ENCODE measurements at regions not wholly inside any gene's neighbourhood (a gene's known extent, or its start where the extent isn't known, plus 50 kb on each side); places are given as distances from the start of the nearest gene placed in this dataset.
A peak's percentile ranks its signal among the peaks of the same experiment; 100 is the strongest.

DNA sequence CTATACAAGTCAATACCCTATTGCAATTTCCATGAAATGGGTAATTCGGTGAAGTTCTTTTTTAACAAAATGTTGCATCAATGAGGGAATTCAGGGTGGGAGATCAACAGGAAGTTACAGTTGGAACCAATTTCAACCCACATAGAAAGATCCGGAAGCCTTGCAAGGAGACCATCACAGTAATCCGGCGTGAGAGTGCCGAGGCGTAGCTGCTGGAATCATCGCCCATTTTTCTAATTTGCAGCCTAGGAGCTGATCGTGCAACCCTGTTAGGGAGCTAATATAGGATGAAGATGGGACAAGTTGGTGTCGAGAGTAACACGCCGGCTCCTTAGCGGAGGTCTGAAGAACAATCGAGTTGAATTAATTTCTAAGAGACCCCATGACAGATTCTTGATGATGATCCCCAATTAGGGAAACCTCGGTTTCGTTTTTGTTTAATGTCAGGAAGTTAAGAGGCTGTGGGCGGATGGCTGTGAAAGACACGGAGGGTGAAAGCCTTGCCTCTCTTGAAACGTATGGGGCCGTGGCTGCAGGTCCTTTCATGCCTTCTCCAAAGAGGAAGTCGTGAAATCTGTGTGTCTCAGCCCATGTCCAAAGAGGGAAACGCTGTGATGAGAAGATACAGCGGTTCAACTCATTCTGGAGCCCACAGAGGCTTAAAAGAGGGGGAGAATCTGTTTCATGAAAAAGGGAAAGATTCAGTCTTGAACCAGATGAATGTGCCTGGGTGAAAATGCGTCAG lies 51.2 kb upstream of the CARD11 start:
- DNase-seq, result peak; percentile 56
- H3K4me3 Mint-ChIP-seq, result peak overlapping the region; percentile 74

DNA sequence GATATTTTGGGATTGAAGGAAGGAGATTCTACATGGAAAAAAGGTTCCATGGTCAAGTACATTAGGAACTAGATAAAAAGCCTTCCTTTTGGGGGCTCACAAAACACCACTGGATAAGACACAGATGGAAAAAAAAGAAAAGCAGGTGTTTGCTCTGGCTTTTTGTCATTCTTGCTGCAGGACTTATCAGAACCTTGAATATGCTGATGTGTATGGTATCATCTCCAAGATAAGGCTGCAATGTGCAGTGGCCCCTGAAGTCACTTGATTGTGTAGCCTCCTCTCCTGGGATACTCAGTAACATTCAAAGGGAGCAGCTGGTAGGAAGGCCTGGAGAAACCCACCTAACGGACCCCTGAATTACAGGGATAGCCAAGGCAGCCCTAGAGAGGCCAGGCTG lies 54.1 kb upstream of the CARD11 start:
- Mint-ChIP-seq H3K4me1 (peaks cover 62% of the 10 kb centered on the region), H3K27me3 (no peaks in the 10 kb centered on the region), H3K36me3 (ENCODE audit: low read depth) (no peaks in the 10 kb centered on the region), H3K9me3 (no peaks in the 10 kb centered on the region), H3K4me3 (no peak overlapping the region), H3K27ac (no peak overlapping the region)
- no peak for ATAC-seq
- no peak for DNase-seq

More for the DNA sequence above, 51.2 kb upstream of the CARD11 start:
- peak; percentile 60 for ATAC-seq
- H3K4me1 Mint-ChIP-seq, result peaks cover 68% of the 10 kb centered on the region
- no peaks in the 10 kb centered on the region for H3K9me3 Mint-ChIP-seq
- peak overlapping the region; percentile 98 for H3K27ac Mint-ChIP-seq
- H3K27me3 Mint-ChIP-seq, result no peaks in the 10 kb centered on the region
- no peaks in the 10 kb centered on the region for H3K36me3 Mint-ChIP-seq (ENCODE audit: low read depth)

DNA sequence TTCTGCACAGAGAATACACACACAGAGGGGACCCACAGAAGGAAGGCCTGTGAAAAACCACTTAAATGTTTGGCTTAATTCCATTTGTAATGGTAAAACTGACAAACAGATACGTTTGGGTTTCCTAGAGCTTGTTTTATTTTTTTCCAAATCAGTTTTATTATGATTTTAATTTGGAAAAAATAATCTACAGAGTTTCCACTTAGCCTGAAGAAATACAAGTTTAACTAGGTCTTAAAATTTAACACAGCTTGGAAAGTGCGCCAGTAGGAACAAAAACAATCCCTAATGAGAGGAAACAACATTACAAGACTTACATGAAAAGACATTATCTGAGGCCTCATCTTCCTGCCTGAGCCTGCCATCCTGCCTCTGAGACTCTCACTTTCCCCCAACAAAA lies 58.5 kb upstream of the CARD11 start:
- peaks cover 7% of the 10 kb centered on the region for H3K36me3 Mint-ChIP-seq (ENCODE audit: low read depth)
- peak overlapping the region; percentile 3 for H3K4me3 Mint-ChIP-seq
- H3K4me1 Mint-ChIP-seq, result peaks cover 66% of the 10 kb centered on the region
- H3K27ac Mint-ChIP-seq, result peak overlapping the region; percentile 66
- DNase-seq, result no peak
- H3K9me3 Mint-ChIP-seq, result no peaks in the 10 kb centered on the region
- no peak for ATAC-seq
- no peaks in the 10 kb centered on the region for H3K27me3 Mint-ChIP-seq

DNA sequence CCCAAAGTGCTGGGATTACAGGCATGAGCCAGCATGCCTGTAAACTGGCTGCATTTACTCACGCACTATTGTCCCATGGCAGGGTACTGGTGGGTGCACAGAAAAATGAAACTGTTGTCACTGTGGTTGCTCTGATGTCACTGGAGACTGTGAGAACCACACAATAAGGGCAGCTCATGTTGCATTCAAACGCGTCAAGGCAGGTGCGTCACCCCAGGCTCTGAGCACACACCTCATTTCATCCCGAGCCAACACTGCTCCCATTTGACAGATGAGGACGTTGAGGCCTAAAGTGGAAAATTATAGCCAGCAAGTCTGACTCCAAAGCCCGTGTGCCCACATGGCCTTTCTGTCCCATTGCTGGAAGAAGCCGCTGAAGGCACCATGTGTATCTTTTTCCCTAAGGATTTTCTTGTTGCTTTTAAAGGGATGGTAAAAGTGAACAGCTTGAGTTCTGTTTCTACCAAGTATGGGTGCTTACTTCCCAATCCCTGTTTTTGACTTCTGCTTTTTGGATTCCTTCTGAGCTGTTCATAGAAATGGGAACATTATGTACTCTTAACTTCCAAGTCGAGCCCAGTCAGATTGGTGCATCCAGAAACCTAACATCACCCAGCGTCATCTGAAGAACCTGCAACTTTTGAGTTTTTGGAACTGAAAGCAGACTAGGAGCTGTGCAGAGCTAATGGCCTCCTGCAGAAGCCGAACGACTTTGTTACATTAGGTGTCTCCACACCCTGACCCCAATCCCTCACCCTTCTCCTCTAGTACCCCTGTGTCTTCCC lies 60.1 kb upstream of the CARD11 start:
- DNase-seq (peak; percentile 43), ATAC-seq (peak; percentile 65)
- Mint-ChIP-seq H3K9me3 (peaks cover 3% of the 10 kb centered on the region), H3K27me3 (no peaks in the 10 kb centered on the region), H3K4me1 (peaks cover 79% of the 10 kb centered on the region), H3K27ac (peak overlapping the region; percentile 84), H3K36me3 (ENCODE audit: low read depth) (peaks cover 9% of the 10 kb centered on the region), H3K4me3 (no peak overlapping the region)

DNA sequence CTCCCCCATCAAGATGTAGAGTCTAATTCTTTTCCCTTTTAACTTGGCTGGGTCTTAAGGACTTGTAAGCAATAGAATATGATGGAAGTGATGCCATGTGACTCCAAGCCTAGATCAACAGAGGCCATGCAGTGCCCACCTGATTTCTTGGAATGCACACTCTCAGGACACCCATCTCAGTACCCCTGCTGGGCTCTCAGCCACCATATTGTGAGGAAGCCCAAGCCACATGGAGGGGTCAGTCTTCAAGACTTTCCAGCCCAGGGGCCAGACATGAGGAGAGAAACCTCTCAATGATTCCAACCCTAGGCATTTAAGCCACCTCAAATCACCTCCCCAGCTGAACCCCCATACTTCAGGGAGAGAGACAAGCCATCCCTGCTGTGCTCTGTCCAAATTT lies 62.2 kb upstream of the CARD11 start:
- Mint-ChIP-seq H3K36me3 (ENCODE audit: low read depth) (peaks cover 9% of the 10 kb centered on the region), H3K9me3 (peaks cover 3% of the 10 kb centered on the region), H3K27me3 (no peaks in the 10 kb centered on the region), H3K27ac (peak overlapping the region; percentile 82), H3K4me3 (peak overlapping the region; percentile 14), H3K4me1 (peaks cover 91% of the 10 kb centered on the region)
- ATAC-seq, result no peak
- no peak for DNase-seq

DNA sequence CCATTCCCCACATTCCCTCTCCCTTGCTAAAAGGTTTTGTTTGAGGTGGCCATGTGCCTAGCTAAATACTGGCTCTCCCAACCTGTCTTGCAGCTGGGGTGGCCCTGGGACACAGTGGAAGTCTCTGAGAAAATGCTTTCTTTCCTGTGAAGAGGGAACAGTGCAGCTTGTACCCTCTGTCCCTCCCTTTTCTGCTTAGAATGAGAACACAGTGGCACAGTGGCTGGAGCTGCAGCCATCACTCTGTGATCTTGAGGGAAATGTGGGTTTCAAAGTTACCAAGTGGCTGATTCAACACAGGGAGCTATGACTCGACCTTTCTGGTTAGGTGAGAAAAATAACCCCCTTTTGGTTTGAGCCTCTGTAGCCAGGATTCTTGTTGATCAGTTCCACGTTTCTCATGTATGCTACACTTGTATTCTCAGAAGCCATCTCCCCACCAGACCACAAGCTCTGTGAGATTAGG lies 62.7 kb upstream of the CARD11 start:
- Mint-ChIP-seq H3K9me3 (peaks cover 6% of the 10 kb centered on the region), H3K4me1 (peaks cover 91% of the 10 kb centered on the region), H3K36me3 (ENCODE audit: low read depth) (peaks cover 9% of the 10 kb centered on the region), H3K27me3 (no peaks in the 10 kb centered on the region), H3K27ac (peak overlapping the region; percentile 82), H3K4me3 (no peak overlapping the region)
- ATAC-seq (peak; percentile 93), DNase-seq (peak; percentile 49)

DNA sequence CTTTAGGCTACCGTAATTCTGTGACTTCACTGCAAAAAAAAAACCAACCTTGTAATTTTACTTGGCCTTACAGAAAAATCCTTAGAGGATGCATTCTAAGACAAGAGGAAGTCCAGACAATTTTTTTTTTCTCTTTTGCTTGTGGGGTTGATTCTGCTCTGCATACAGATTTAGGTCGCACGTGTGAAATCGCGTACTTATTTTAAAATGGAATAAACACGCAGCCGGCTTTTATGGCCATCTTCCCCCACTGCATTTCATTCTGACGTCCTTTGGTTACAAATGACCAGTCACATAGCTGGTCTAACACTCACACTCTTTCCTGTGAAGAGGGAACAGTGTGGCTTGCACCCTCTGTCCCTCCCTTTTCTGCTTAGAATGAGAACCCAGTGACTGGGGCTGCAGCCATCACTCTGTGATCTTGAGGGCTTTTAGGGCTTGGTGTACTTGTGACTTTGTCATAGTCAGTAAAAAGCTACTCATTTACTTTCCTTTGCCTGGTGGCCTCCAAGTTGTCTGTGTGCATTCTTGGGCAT lies 63.6 kb upstream of the CARD11 start:
- DNase-seq (no peak), ATAC-seq (no peak)
- H3K27ac Mint-ChIP-seq, result peak overlapping the region; percentile 76

DNA sequence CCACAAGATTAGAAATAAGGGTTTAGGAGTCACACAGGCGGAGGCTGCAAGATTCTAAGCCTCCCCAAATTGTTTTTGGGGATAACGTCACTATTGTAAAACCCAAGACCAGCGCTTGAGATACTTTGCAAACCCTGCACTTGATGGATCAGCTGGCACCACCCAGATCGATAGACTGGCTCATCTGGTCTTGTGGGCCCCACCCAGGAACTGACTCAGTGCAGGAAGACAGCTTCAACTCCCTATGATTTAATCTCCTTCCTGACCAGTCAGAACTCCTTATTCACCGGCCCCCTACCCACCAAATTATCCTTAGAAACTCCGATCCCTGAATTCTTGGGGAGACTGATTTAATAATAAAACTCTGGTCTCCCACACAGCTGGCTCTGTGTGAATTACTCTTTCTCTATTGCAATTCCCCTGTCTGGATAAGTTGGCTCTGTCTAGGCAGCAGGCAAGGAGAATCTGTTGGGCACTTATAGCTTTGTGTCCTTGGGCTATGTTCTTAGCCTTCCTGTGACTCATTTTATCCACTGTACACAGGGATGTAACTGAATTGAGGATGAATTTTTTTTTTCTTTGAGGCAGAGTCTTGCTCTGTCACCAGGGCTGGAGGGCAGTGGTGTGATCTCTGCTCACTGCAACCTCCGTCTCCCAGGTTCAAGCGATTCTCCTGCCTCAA lies 64.4 kb upstream of the CARD11 start:
- Mint-ChIP-seq H3K27me3 (peaks cover 2% of the 10 kb centered on the region), H3K9me3 (peaks cover 10% of the 10 kb centered on the region), H3K4me1 (peaks cover 86% of the 10 kb centered on the region), H3K27ac (peak overlapping the region; percentile 19), H3K4me3 (no peak overlapping the region), H3K36me3 (ENCODE audit: low read depth) (peaks cover 12% of the 10 kb centered on the region)
- no peak for ATAC-seq
- DNase-seq, result no peak

More for the DNA sequence above, 63.6 kb upstream of the CARD11 start:
- Mint-ChIP-seq H3K4me3 (no peak overlapping the region), H3K36me3 (ENCODE audit: low read depth) (peaks cover 9% of the 10 kb centered on the region), H3K9me3 (peaks cover 6% of the 10 kb centered on the region), H3K4me1 (peaks cover 86% of the 10 kb centered on the region), H3K27me3 (no peaks in the 10 kb centered on the region)

DNA sequence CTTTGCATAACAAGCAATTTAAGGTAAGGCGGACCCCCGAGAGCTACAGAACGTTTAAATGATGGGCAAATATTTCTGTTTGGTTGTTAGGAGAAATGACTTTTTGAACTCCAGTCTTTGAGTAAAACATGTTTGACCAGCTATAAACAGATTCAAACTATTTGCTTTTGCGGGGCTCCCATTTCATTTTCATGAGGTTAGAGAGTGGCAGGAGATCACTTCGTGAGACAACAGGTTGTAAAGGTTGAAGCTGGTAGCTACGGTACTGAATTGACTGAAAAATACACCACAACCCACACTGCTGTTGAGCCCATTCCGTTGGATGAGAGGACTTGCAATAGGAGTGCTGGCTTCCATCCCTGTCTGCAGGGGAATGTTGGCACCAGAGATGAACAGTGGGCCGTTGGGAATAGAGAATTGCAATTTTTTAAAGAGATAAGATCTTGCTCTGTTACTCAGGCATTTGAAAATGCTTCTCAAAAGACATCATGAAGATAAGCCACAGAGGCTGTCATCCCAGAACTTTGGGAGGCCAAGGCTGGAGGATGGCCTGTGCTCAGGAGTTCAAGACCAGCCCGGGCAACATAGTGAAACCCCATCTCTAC lies 65.7 kb upstream of the CARD11 start:
- no peak overlapping the region for H3K27ac Mint-ChIP-seq
- no peak overlapping the region for H3K4me3 Mint-ChIP-seq
- no peak for ATAC-seq
- DNase-seq, result no peak
- peaks cover 2% of the 10 kb centered on the region for H3K27me3 Mint-ChIP-seq
- H3K36me3 Mint-ChIP-seq (ENCODE audit: low read depth), result peaks cover 14% of the 10 kb centered on the region
- peaks cover 78% of the 10 kb centered on the region for H3K4me1 Mint-ChIP-seq
- peaks cover 14% of the 10 kb centered on the region for H3K9me3 Mint-ChIP-seq

DNA sequence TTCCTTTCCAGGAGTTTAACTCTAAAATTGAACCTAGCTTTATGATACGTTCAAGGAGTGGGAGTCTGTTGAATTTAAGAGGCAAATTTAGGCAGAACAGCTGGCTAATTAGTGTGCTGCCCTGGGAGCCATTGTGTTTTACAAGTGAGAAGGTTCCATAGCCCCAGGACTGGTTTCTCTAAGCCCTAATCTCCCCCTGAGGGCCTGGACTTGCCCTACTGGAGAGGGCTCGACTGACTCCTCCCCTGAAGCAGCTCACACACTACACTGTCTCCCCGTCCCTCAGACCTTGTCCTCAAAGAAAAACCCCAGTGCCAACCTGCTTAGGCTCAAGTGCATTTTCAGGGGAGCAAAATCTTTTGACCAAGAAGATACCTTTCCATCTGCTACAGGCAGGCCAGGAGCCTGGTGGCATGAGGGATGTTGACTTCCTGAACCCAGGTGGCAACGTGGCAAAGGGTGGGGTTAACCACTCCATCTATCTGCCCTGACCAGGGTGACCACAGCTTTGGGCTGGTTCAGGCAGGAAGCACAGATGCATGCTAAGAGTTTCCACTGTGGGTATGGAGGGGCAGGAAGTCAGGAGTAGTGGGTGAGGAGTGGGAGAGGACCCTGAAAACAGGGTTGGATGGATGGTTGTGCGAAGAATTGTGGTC lies 68.9 kb upstream of the CARD11 start:
- peaks cover 8% of the 10 kb centered on the region for H3K36me3 Mint-ChIP-seq (ENCODE audit: low read depth)
- peak; percentile 62 for ATAC-seq
- peaks cover 14% of the 10 kb centered on the region for H3K9me3 Mint-ChIP-seq
- peak; percentile 57 for DNase-seq
- H3K27me3 Mint-ChIP-seq, result peaks cover 2% of the 10 kb centered on the region
- peaks cover 65% of the 10 kb centered on the region for H3K4me1 Mint-ChIP-seq
- peak overlapping the region; percentile 62 for H3K4me3 Mint-ChIP-seq
- peak overlapping the region; percentile 88 for H3K27ac Mint-ChIP-seq

DNA sequence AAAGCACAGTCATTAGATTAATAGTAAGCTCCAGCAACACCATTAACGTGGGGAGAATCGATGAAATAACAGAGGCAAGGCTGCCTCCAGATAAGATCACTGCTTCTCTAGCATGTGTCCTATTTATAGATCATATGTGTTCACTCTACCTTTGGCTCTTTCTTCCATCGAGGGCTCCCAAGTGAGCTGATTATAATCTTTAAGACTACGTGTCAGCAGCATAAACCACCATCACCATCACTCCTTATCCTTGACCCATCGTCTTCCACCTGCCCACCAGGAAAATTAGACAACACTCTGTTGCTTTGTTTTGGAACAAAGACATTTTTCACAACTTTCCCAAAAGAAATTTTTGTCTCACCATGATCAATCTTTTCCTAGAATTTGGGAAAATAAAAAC lies 71.2 kb upstream of the CARD11 start:
- no peak overlapping the region for H3K27ac Mint-ChIP-seq
- ATAC-seq (no peak), DNase-seq (no peak)
- no peak overlapping the region for H3K4me3 Mint-ChIP-seq
- peaks cover 3% of the 10 kb centered on the region for H3K27me3 Mint-ChIP-seq
- H3K9me3 Mint-ChIP-seq, result peaks cover 13% of the 10 kb centered on the region
- H3K4me1 Mint-ChIP-seq, result peaks cover 56% of the 10 kb centered on the region
- peaks cover 5% of the 10 kb centered on the region for H3K36me3 Mint-ChIP-seq (ENCODE audit: low read depth)

DNA sequence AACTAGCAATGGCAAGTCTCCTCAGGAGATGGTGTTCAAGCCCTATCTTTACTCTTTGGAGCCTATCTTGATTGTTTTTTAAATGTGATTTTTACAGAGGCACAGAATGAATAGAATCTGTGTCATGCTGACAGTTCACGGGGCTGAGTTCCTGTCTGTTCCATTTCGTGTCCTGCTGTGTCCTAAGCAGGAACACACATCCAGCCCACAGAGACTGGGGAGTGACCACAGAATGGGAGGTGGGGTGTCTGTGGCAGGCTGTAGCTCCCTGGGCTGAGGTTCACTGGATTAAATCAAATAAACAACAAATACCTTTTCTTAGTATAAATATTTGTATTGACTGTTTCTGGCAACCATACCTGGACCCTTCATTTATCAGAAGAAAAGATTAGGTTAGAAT lies 73.4 kb upstream of the CARD11 start:
- DNase-seq, result no peak
- H3K27ac Mint-ChIP-seq, result no peak overlapping the region
- no peak for ATAC-seq
- H3K9me3 Mint-ChIP-seq, result peaks cover 20% of the 10 kb centered on the region
- peaks cover 4% of the 10 kb centered on the region for H3K27me3 Mint-ChIP-seq
- H3K4me1 Mint-ChIP-seq, result peaks cover 51% of the 10 kb centered on the region
- H3K4me3 Mint-ChIP-seq, result no peak overlapping the region
- H3K36me3 Mint-ChIP-seq (ENCODE audit: low read depth), result peaks cover 12% of the 10 kb centered on the region

DNA sequence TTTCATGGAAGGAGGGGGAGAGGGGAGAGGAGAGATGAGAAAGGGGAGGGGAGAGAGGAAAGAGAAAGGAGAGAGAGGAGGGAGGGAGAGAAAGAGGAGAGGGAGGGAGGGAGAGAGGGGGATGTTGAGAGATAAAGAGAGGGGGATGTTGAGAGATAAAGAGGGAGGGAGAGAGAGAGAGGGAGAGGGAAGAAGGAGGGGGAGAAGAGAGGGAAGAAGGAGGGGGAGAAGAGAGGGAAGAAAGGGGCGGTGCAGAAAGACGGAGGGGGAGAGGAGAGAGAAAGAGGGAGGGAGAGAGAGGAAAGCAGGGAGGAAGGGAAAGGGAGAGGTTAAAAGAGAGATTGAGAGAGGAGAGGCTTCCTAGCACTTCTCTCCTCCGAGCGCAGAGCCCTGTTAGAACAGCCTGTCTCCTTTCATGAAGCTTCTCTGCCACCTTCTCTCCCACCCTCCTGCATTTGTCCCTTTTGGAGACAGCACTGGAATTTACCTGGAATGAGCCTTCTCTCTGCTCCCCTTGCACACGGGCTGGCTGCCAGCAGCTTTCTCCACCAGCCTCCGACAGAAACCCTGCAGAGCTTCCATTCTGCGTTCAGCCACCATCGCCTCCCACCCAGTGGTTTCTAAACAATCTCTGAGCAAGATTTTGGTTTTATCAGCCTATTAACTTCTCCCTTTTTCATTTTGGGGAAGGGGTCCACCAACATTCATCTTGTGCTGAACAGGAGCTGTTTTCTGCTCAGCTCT lies 74.0 kb upstream of the CARD11 start:
- no peak for DNase-seq
- Mint-ChIP-seq H3K4me1 (peaks cover 45% of the 10 kb centered on the region), H3K36me3 (ENCODE audit: low read depth) (peaks cover 12% of the 10 kb centered on the region), H3K9me3 (peaks cover 25% of the 10 kb centered on the region), H3K27ac (no peak overlapping the region), H3K4me3 (no peak overlapping the region), H3K27me3 (peaks cover 4% of the 10 kb centered on the region)
- no peak for ATAC-seq
